ENCODE measurements at regions not wholly inside any gene's neighbourhood (a gene's known extent, or its start where the extent isn't known, plus 50 kb on each side); places are given as distances from the start of the nearest gene placed in this dataset.

DNA sequence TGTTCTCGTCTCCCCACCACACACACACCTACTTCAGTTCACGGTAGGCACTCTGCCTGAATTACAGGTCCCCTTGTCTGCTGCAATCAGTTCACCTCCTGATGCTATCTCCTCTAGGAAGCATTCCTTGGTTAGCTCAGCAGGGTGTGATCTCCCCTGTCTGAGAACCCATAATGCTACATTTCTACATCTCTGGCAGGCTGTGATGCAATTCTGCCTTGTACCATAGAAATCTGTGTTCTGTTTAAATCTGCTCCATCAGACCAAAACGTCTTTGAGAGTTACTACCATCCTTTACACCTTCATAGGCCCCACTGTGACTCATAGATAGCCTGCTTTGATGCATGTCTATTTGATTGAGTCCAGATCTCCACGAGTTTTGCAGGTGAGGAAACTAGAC, 103.9 kb downstream of the TTC32 start:
- no peak for TF ChIP-seq HDGF (IDR thresholded peaks at IDR 0.05; ENCODE audit: borderline replicate concordance)
- TF ChIP-seq SUZ12 (IDR thresholded peaks at IDR 0.05): no peak
- no peak for TF ChIP-seq SP1 (IDR thresholded peaks at IDR 0.05)
- no peak for TF ChIP-seq FOXK2 (IDR thresholded peaks at IDR 0.05)
- TF ChIP-seq LEF1 (IDR thresholded peaks at IDR 0.05; ENCODE audit: borderline replicate concordance): no peak
- TF ChIP-seq ELF4 (IDR thresholded peaks at IDR 0.05): no peak
- TF ChIP-seq BHLHE40 (IDR thresholded peaks at IDR 0.05; ENCODE audit: borderline replicate concordance): no peak
- TF ChIP-seq ZNF384 (IDR thresholded peaks at IDR 0.05): no peak
- no peak for TF ChIP-seq ARNT (IDR thresholded peaks at IDR 0.05)
- TF ChIP-seq FOXA1 (IDR thresholded peaks at IDR 0.05): no peak
- no peak for TF ChIP-seq CTBP1 (IDR thresholded peaks at IDR 0.05; ENCODE audit: borderline replicate concordance)
